ENCODE measurements at regions not wholly inside any gene's neighbourhood (a gene's known extent, or its start where the extent isn't known, plus 50 kb on each side); places are given as distances from the start of the nearest gene placed in this dataset.

DNA sequence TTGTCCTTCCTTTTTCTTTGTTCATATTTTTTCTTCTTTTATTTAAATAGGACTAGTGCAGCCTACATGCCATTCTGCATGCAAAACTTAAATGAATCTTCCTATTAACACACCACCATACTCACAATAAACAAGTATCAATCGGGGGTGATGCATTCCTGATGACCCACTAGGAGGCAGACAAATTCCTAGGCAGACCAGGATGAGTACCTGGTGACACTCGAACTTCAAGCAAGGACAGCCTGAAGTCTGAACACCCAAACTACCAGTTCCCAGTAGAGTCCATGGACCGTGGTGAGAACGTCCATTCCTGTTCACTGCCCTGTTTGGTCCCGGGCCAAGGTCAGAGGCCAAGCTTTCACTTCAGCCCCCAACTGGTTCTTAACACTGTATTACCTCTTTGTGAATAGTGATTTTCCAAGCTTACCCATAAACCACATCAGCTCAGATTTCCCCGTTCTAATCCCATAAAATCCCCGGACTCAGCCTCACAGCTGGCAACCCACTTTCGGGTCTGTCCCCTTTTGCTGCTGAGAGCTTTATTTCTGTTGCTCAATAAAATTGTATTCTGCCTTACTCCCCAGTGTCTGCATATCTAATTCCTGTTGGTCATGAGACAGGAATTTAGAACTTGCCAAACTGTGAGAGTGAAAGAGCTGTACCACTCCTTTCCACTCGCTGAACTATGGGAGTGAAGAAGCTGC, 1286.6 kb downstream of the FSTL5 start:
- CTCF ChIA-PET = interaction anchor here (1.5 kb wide), 1 partner anchor 10 kb away, joined by 4 read pairs; no protein-coding TSS in a partner anchor
- RAD21 ChIA-PET (ENCODE audit: unreplicated experiment) = no interaction called here
- no TSS peak for BruUV-seq (replicated peaks)
- Histone ChIP-seq H4K20me1 (ENCODE audit: control insufficient read depth, insufficient read depth) (no peaks in the 10 kb centered on the region), H3K27ac (ENCODE audit: control insufficient read depth, insufficient read depth) (no peak overlapping the region), H3K36me3 (ENCODE audit: control insufficient read depth in 2 of 2, insufficient read depth in 2 of 2, low read length in 1 of 2) (no peaks in the 10 kb centered on the region), H3K27me3 (replicated peaks in 1 of 2; ENCODE audit: control insufficient read depth in 2 of 2, insufficient read depth in 2 of 2, low read length in 1 of 2) (no peaks in the 10 kb centered on the region), H2AFZ (ENCODE audit: control insufficient read depth, low read depth, low read length) (no peak overlapping the region), H3K4me1 (ENCODE audit: control insufficient read depth, insufficient read depth, low read length) (no peaks in the 10 kb centered on the region), H3K4me3 (no peak overlapping the region), H3K4me2 (ENCODE audit: control insufficient read depth, insufficient read depth) (no peak overlapping the region), H3K9ac (ENCODE audit: control insufficient read depth, insufficient read depth, low read length) (no peak overlapping the region), H3K79me2 (ENCODE audit: control insufficient read depth, insufficient read depth, low read length) (no peaks in the 10 kb centered on the region), H3K9me3 (replicated peaks; ENCODE audit: control insufficient read depth, insufficient read depth, low read length) (no peaks in the 10 kb centered on the region)
- DNase-seq (ENCODE audit: low read depth, low spot score) (no peak), FAIRE-seq (no peak), ATAC-seq (no peak)
- POLR2A ChIA-PET = no interaction called here
- TF ChIP-seq TCF12 (IDR thresholded peaks at IDR 0.05; ENCODE audit: low read depth, low read length) (no peak), TCF3 (IDR thresholded peaks at IDR 0.05; ENCODE audit: borderline replicate concordance, insufficient read depth, low read depth, low read length) (no peak), IKZF1 (conservative IDR thresholded peaks at IDR 0.05) (no peak), STAT1 (conservative IDR thresholded peaks at IDR 0.05) (no peak), BRCA1 (IDR thresholded peaks at IDR 0.05; ENCODE audit: low read depth, low read length) (no peak), TBL1XR1 (IDR thresholded peaks at IDR 0.05; ENCODE audit: low read depth, low read length) (no peak), MYC (IDR thresholded peaks at IDR 0.05; ENCODE audit: insufficient read depth, insufficient read length, insufficient replicate concordance, low read length, severe bottlenecking) (no peak), BCL11A (IDR thresholded peaks at IDR 0.05; ENCODE audit: low read depth, low read length) (no peak), IRF4 (IDR thresholded peaks at IDR 0.05; ENCODE audit: low read depth, low read length) (no peak), NR2F1 (conservative IDR thresholded peaks at IDR 0.05) (no peak), EED (IDR thresholded peaks at IDR 0.05; ENCODE audit: low read depth) (no peak), KLF5 (IDR thresholded peaks at IDR 0.05; ENCODE audit: partially characterized antibody) (no peak), EP300 (IDR thresholded peaks at IDR 0.05; ENCODE audit: borderline replicate concordance in 1 of 2, control insufficient read depth in 1 of 2, low read depth in 2 of 2, low read length in 2 of 2) (no peak)
- TF ChIP-seq, protein P1, sequence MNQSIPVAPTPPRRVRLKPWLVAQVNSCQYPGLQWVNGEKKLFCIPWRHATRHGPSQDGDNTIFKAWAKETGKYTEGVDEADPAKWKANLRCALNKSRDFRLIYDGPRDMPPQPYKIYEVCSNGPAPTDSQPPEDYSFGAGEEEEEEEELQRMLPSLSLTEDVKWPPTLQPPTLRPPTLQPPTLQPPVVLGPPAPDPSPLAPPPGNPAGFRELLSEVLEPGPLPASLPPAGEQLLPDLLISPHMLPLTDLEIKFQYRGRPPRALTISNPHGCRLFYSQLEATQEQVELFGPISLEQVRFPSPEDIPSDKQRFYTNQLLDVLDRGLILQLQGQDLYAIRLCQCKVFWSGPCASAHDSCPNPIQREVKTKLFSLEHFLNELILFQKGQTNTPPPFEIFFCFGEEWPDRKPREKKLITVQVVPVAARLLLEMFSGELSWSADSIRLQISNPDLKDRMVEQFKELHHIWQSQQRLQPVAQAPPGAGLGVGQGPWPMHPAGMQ (IDR thresholded peaks at IDR 0.05; ENCODE audit: borderline replicate concordance) = no peak
- TF ChIP-seq, protein P2, sequence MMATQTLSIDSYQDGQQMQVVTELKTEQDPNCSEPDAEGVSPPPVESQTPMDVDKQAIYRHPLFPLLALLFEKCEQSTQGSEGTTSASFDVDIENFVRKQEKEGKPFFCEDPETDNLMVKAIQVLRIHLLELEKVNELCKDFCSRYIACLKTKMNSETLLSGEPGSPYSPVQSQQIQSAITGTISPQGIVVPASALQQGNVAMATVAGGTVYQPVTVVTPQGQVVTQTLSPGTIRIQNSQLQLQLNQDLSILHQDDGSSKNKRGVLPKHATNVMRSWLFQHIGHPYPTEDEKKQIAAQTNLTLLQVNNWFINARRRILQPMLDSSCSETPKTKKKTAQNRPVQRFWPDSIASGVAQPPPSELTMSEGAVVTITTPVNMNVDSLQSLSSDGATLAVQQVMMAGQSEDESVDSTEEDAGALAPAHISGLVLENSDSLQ (IDR thresholded peaks at IDR 0.05) = no peak
- WGBS (ENCODE audit: insufficient coverage, insufficient replicate concordance, low lambda C conversion rate, missing lambda C conversion rate) = 17% methylated on average over 9 of the region's 9 CpGs
- intact Hi-C loops (cut with micrococcal nuclease; ENCODE audit: unreplicated experiment) (no loop called here), in situ Hi-C loops (cut with MboI) (no loop called here)
- SMC1A ChIA-PET (ENCODE audit: uncharacterized antibody, unreplicated experiment) = no interaction called here
